GM12878 (cell line): ENCODE measurements at regions not wholly inside any gene's neighbourhood (a gene's known extent, or its start where the extent isn't known, plus 50 kb on each side); places are given as distances from the start of the nearest gene placed in this dataset.

Source experiments
- ATAC-seq: fragments of 200-7000 bp; cut with Tn5 transposase; 3 replicates; pipeline ENCODE4 v1.9.1; 2020; ENCODE audit warnings: mild to moderate bottlenecking, moderate library complexity
- BruUV-seq: library from RNA; stranded (reverse); fragments of 400-500 nt; replicated peaks from 2 replicates; lab custom pipeline; 2021; lab: Mats Ljungman, UMichigan
- CTCF ChIA-PET: fragments of 300-600 bp; sonication (Branson Sonifier 250); formaldehyde crosslinking; extraction: SDS; loops from one replicate; lab custom pipeline; 2021; ENCODE audit warnings: inconsistent platforms; lab: Yijun Ruan, JAX
- POLR2A ChIA-PET: fragments of 350-600 bp; formaldehyde crosslinking; extraction: SDS; loops from one replicate; lab custom pipeline; 2021; ENCODE audit warnings: inconsistent platforms; lab: Charles Lee
- RAD21 ChIA-PET: fragments of 300-600 bp; sonication (Branson Sonifier 250); formaldehyde crosslinking; loops from one replicate; lab custom pipeline; 2023; ENCODE audit warnings: antibody characterized with exemption; ENCODE audit not compliant: unreplicated experiment; lab: Charles Lee
- SMC1A ChIA-PET: fragments of 300-600 bp; sonication (Branson Sonifier 250); formaldehyde crosslinking; loops from one replicate; lab custom pipeline; 2023; ENCODE audit not compliant: unreplicated experiment, uncharacterized antibody; lab: Charles Lee
- DNase-seq: peaks from one replicate; pipeline ENCODE4 v3.0.0-alpha.2; 2011; ENCODE audit warnings: low read depth, low spot score
- FAIRE-seq: peaks from 3 replicates; lab custom pipeline; 2011; peaks lifted over from hg19 to GRCh38; lab: Jason Lieb, UNC
- H2AFZ ChIP-seq: 2 replicates; pipeline ENCODE4 v1.6.0; 2011; ENCODE audit warnings: low read depth, low read length, control low read depth; ENCODE audit not compliant: control insufficient read depth
- H3K27ac ChIP-seq: 2 replicates; pipeline ENCODE4 v1.5.1; 2011; ENCODE audit warnings: control low read depth; ENCODE audit not compliant: control insufficient read depth, insufficient read depth
- H3K27me3 ChIP-seq, 2 experiments: replicated peaks in 1 of 2; 2 replicates each; pipeline versions ENCODE4 v1.6.0 to v1.6.1; 2011; ENCODE audit warnings: low read length in 1 of 2; ENCODE audit not compliant: control insufficient read depth in 2 of 2, insufficient read depth in 2 of 2
- H3K36me3 ChIP-seq, 2 experiments: 2 replicates each; pipeline ENCODE4 v1.5.1; 2011; ENCODE audit warnings: low read length in 1 of 2; ENCODE audit not compliant: control insufficient read depth in 2 of 2, insufficient read depth in 2 of 2
- H3K4me1 ChIP-seq: 2 replicates; pipeline ENCODE4 v1.6.1; 2011; ENCODE audit warnings: mild to moderate bottlenecking, low read length, moderate library complexity, mixed read lengths; ENCODE audit not compliant: control insufficient read depth, insufficient read depth
- H3K4me2 ChIP-seq: 2 replicates; pipeline ENCODE4 v1.6.0; 2011; ENCODE audit warnings: control low read depth; ENCODE audit not compliant: control insufficient read depth, insufficient read depth
- H3K4me3 ChIP-seq: fragments of 200-600 bp; sonication (generic); 2 replicates; pipeline ENCODE4 v1.5.1; 2016
- H3K79me2 ChIP-seq: 2 replicates; pipeline ENCODE4 v1.6.0; 2011; ENCODE audit warnings: low read length; ENCODE audit not compliant: control insufficient read depth, insufficient read depth
- H3K9ac ChIP-seq: 2 replicates; pipeline ENCODE4 v1.8.0; 2011; ENCODE audit warnings: low read length, control low read depth, mixed read lengths; ENCODE audit not compliant: control insufficient read depth, insufficient read depth
- H3K9me3 ChIP-seq: replicated peaks from 3 replicates; pipeline ENCODE4 v1.5.1; 2011; ENCODE audit warnings: mild to moderate bottlenecking, low read length; ENCODE audit not compliant: control insufficient read depth, insufficient read depth
- H4K20me1 ChIP-seq: 2 replicates; pipeline ENCODE4 v1.6.0; 2011; ENCODE audit not compliant: control insufficient read depth, insufficient read depth
- CBX5 ChIP-seq: sonication (generic); IDR thresholded peaks from 2 replicates; pipeline ENCODE4 v1.6.1; 2016; ENCODE audit warnings: low read depth, moderate library complexity, mild to moderate bottlenecking, inconsistent platforms
- EED ChIP-seq: sonication (generic); IDR thresholded peaks from 2 replicates; pipeline ENCODE4 v1.6.1; 2016; ENCODE audit warnings: antibody characterized with exemption, low read depth
- GATAD2B ChIP-seq: fragments of 450-650 bp; conservative IDR thresholded peaks from 2 replicates; pipeline ENCODE4 v1.6.1; 2017; ENCODE audit warnings: low read depth, mild to moderate bottlenecking, moderate library complexity
- HDAC2 ChIP-seq: fragments of 200-600 bp; sonication (generic); IDR thresholded peaks from 2 replicates; pipeline ENCODE4 v1.6.1; 2017
- LARP7 ChIP-seq: fragments of 450-650 bp; IDR thresholded peaks from 2 replicates; pipeline ENCODE4 v1.6.1; 2017; ENCODE audit warnings: mild to moderate bottlenecking
- MXI1 ChIP-seq: fragments of 150-350 bp; IDR thresholded peaks from 2 replicates; pipeline ENCODE4 v1.6.1; 2011; ENCODE audit warnings: low read depth, mild to moderate bottlenecking, inconsistent platforms, low read length, improper control_type of control experiment
- POLR2A ChIP-seq: IDR thresholded peaks from 2 replicates; pipeline ENCODE4 v1.6.1; 2011; ENCODE audit warnings: low read depth, mild to moderate bottlenecking, low read length
- RAD51 ChIP-seq: fragments of 450-650 bp; IDR thresholded peaks from 2 replicates; pipeline ENCODE4 v1.6.1; 2016; ENCODE audit warnings: moderate library complexity, mild to moderate bottlenecking, inconsistent platforms
- RB1 ChIP-seq: fragments of 450-650 bp; formaldehyde crosslinking; IDR thresholded peaks from 2 replicates; pipeline ENCODE4 v1.6.1; 2017; ENCODE audit warnings: mild to moderate bottlenecking, borderline replicate concordance
- SIX5 ChIP-seq: IDR thresholded peaks from 2 replicates; pipeline ENCODE4 v1.6.1; 2011; ENCODE audit warnings: mild to moderate bottlenecking, low read depth, low read length, moderate library complexity; ENCODE audit not compliant: severe bottlenecking
- SMAD5 ChIP-seq: IDR thresholded peaks from 2 replicates; pipeline ENCODE4 v1.6.1; 2016; ENCODE audit warnings: antibody characterized with exemption, low read depth
- ZNF217 ChIP-seq: fragments of 450-650 bp; IDR thresholded peaks from 2 replicates; pipeline ENCODE4 v1.6.1; 2017; ENCODE audit warnings: antibody characterized with exemption, mild to moderate bottlenecking
- ZZZ3 ChIP-seq: IDR thresholded peaks from 2 replicates; pipeline ENCODE4 v1.6.1; 2011; ENCODE audit warnings: low read depth; ENCODE audit not compliant: control insufficient read depth, insufficient read length
- WGBS: methylation state at CpG from one replicate; pipeline ENCODE4 v1.1.6; 2016; ENCODE audit warnings: low lambda C conversion rate; ENCODE audit not compliant: insufficient replicate concordance, insufficient coverage; ENCODE audit errors: missing lambda C conversion rate; 5-methylcytosine and 5-hydroxymethylcytosine counted together
- in situ Hi-C: fragments of 300-500 bp; cut with MboI; formaldehyde crosslinking; loops from 9 replicates; pipeline ENCODE4 v1.14.3; 2018; ENCODE audit warnings: mixed read lengths
- intact Hi-C: fragments of 100-400 bp; cut with micrococcal nuclease; formaldehyde crosslinking; loops from one replicate; pipeline ENCODE4 v1.14.2; 2022; ENCODE audit not compliant: unreplicated experiment
- TF ChIP-seq, protein P1 (sequence below): fragments of 450-650 bp; formaldehyde crosslinking; IDR thresholded peaks from 2 replicates; pipeline ENCODE4 v1.5.0; 2022; ENCODE audit warnings: mild to moderate bottlenecking, missing genetic modification characterization
- TF ChIP-seq, protein P2 (sequence below): IDR thresholded peaks from 2 replicates; pipeline ENCODE4 v1.6.1; 2011; ENCODE audit warnings: borderline replicate concordance, low read depth, mild to moderate bottlenecking, moderate library complexity, mixed read lengths, low read length; ENCODE audit not compliant: insufficient read depth; ENCODE audit errors: extremely low read length
- TF ChIP-seq, protein P3 (sequence below), 3 experiments: IDR thresholded peaks in 2 of 3; conservative IDR thresholded peaks in 1 of 3; 2 replicates each; pipeline ENCODE4 v1.5.1; 2011; ENCODE audit warnings: low read depth in 3 of 3, low read length in 3 of 3, mild to moderate bottlenecking in 3 of 3, control low read depth in 2 of 3, moderate library complexity in 2 of 3, inconsistent platforms in 1 of 3, mixed read lengths in 1 of 3; ENCODE audit not compliant: control insufficient read depth in 2 of 3, insufficient read depth in 1 of 3; ENCODE audit errors: extremely low read depth in 1 of 3
- TF ChIP-seq, protein P4 (sequence below): fragments of 450-650 bp; IDR thresholded peaks from 2 replicates; pipeline ENCODE4 v1.6.1; 2017; ENCODE audit warnings: mild to moderate bottlenecking

DNA sequence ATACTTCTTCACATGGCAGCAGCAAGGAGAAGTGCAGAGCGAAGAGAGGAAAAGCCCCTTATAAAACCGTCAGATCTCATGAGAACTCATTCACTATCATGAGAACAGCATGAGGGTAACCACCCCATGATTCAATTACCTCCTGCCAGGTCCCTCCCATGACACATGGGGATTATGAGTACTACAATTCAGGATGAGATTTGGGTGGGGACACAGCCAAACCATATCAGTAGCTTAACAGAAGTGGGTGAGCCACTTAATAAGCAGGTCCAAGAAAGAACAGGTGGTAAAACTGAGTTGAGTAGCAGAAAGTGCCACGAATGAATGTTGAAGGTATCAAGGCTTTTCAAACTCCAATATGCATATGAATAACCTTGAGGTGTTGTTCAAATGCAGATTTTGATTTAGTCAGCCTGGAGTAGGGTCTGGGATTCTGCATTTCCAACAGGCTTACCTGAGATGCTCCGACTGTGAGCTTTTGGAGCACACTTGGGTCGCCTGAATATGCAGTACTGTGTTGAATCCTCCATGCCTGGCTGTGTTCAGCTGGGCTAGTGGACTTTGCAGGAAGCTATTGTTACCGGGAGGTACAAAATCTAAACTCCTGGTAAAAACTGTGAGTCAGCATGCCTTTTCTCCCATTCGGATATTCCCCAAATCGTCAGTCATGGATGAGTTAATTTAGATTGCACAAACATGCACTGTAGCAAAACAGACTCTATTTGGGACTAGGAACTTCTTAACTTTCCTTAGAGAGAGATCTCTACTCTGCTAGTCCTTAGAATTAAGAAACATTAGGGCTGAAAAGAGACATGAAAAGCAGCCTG, 69.0 kb upstream of the PRKCQ start:
- intact Hi-C loops, result loop anchor here (2.0 kb wide), 1 partner anchor 20 kb away; no protein-coding TSS in a partner anchor
- H3K9me3 ChIP-seq, result no peaks in the 10 kb centered on the region
- CTCF ChIA-PET, result interaction anchor here (1.2 to 2.5 kb wide), 6 partner anchors 11 to 232 kb away, joined by 3 to 10 read pairs (median 6); no protein-coding TSS in a partner anchor
- H3K4me1 ChIP-seq, result no peaks in the 10 kb centered on the region
- H3K27ac ChIP-seq, result no peak overlapping the region
- H3K4me3 ChIP-seq, result no peak overlapping the region
- H3K36me3 ChIP-seq, result no peaks in the 10 kb centered on the region
- H3K27me3 ChIP-seq, result no peaks in the 10 kb centered on the region; a peak in 1 of 4 replicates
- SMC1A ChIA-PET, result interaction anchor here (1.7 kb wide), 1 partner anchor 67 kb away, joined by 6 read pairs; no protein-coding TSS in a partner anchor
- in situ Hi-C loops, result no loop called here
- WGBS, result 4% methylated on average over 8 of the region's 8 CpGs
- POLR2A ChIA-PET, result no interaction called here
- RAD21 ChIA-PET, result no interaction called here
- ATAC-seq (no peak), DNase-seq (no peak), FAIRE-seq (no peak)
- no peak overlapping the region for H3K9ac ChIP-seq
- no TSS peak for BruUV-seq
- H3K4me2 ChIP-seq, result no peak overlapping the region
- H3K79me2 ChIP-seq, result no peaks in the 10 kb centered on the region
- no peak overlapping the region for H2AFZ ChIP-seq
- no peaks in the 10 kb centered on the region for H4K20me1 ChIP-seq
- TF ChIP-seq RAD51 (no peak), RB1 (no peak), GATAD2B (no peak), ZNF217 (no peak), POLR2A (no peak), CBX5 (no peak), SIX5 (no peak), HDAC2 (no peak), ZZZ3 (no peak), LARP7 (no peak), EED (no peak), SMAD5 (no peak), MXI1 (no peak)
- TF ChIP-seq, protein P1, sequence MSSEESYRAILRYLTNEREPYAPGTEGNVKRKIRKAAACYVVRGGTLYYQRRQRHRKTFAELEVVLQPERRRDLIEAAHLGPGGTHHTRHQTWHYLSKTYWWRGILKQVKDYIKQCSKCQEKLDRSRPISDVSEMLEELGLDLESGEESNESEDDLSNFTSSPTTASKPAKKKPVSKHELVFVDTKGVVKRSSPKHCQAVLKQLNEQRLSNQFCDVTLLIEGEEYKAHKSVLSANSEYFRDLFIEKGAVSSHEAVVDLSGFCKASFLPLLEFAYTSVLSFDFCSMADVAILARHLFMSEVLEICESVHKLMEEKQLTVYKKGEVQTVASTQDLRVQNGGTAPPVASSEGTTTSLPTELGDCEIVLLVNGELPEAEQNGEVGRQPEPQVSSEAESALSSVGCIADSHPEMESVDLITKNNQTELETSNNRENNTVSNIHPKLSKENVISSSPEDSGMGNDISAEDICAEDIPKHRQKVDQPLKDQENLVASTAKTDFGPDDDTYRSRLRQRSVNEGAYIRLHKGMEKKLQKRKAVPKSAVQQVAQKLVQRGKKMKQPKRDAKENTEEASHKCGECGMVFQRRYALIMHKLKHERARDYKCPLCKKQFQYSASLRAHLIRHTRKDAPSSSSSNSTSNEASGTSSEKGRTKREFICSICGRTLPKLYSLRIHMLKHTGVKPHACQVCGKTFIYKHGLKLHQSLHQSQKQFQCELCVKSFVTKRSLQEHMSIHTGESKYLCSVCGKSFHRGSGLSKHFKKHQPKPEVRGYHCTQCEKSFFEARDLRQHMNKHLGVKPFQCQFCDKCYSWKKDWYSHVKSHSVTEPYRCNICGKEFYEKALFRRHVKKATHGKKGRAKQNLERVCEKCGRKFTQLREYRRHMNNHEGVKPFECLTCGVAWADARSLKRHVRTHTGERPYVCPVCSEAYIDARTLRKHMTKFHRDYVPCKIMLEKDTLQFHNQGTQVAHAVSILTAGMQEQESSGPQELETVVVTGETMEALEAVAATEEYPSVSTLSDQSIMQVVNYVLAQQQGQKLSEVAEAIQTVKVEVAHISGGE (CRISPR knock-in tag), result no peak
- TF ChIP-seq, protein P2, sequence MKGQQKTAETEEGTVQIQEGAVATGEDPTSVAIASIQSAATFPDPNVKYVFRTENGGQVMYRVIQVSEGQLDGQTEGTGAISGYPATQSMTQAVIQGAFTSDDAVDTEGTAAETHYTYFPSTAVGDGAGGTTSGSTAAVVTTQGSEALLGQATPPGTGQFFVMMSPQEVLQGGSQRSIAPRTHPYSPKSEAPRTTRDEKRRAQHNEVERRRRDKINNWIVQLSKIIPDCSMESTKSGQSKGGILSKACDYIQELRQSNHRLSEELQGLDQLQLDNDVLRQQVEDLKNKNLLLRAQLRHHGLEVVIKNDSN, result no peak
- TF ChIP-seq, protein P3, sequence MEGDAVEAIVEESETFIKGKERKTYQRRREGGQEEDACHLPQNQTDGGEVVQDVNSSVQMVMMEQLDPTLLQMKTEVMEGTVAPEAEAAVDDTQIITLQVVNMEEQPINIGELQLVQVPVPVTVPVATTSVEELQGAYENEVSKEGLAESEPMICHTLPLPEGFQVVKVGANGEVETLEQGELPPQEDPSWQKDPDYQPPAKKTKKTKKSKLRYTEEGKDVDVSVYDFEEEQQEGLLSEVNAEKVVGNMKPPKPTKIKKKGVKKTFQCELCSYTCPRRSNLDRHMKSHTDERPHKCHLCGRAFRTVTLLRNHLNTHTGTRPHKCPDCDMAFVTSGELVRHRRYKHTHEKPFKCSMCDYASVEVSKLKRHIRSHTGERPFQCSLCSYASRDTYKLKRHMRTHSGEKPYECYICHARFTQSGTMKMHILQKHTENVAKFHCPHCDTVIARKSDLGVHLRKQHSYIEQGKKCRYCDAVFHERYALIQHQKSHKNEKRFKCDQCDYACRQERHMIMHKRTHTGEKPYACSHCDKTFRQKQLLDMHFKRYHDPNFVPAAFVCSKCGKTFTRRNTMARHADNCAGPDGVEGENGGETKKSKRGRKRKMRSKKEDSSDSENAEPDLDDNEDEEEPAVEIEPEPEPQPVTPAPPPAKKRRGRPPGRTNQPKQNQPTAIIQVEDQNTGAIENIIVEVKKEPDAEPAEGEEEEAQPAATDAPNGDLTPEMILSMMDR (IDR thresholded peaks at IDR 0.05 in 2 of 3, conservative IDR thresholded peaks at IDR 0.05 in 1 of 3; ENCODE audit: control insufficient read depth in 2 of 3, extremely low read depth in 1 of 3, insufficient read depth in 1 of 3, low read depth in 3 of 3, low read length in 3 of 3), result no peak
- TF ChIP-seq, protein P4, sequence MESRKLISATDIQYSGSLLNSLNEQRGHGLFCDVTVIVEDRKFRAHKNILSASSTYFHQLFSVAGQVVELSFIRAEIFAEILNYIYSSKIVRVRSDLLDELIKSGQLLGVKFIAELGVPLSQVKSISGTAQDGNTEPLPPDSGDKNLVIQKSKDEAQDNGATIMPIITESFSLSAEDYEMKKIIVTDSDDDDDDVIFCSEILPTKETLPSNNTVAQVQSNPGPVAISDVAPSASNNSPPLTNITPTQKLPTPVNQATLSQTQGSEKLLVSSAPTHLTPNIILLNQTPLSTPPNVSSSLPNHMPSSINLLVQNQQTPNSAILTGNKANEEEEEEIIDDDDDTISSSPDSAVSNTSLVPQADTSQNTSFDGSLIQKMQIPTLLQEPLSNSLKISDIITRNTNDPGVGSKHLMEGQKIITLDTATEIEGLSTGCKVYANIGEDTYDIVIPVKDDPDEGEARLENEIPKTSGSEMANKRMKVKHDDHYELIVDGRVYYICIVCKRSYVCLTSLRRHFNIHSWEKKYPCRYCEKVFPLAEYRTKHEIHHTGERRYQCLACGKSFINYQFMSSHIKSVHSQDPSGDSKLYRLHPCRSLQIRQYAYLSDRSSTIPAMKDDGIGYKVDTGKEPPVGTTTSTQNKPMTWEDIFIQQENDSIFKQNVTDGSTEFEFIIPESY, result no peak
